ENCODE measurements at regions not wholly inside any gene's neighbourhood (a gene's known extent, or its start where the extent isn't known, plus 50 kb on each side); places are given as distances from the start of the nearest gene placed in this dataset.

- no peak for TF ChIP-seq CTCF (IDR thresholded peaks at IDR 0.05)
- TF ChIP-seq EZH2 (IDR thresholded peaks at IDR 0.05; ENCODE audit: borderline replicate concordance, insufficient read depth, low read depth, low read length, poor library complexity, severe bottlenecking): no peak
Measured at GRCh38 chr4:114078636-114079035, 99.2 kb upstream of the ARSJ start.
